GM18499 (cell line): ENCODE measurements at regions not wholly inside any gene's neighbourhood (a gene's known extent, or its start where the extent isn't known, plus 50 kb on each side); places are given as distances from the start of the nearest gene placed in this dataset.

Experiments
- ATAC-seq: cut with Tn5 transposase; IDR thresholded peaks from one replicate; pipeline ENCODE4 v1.9.1; 2021; ENCODE audit warnings: moderate number of reproducible peaks; ENCODE audit not compliant: insufficient read depth, unreplicated experiment

- no peak for ATAC-seq
Measured at GRCh38 chr16:59263955-59264354, 529.8 kb upstream of the GOT2 start.

GRCh38 chr16:59260892-59261291 is 526.8 kb upstream of the GOT2 start:
- no peak for ATAC-seq

GRCh38 chr16:59259950-59260319 is 525.8 kb upstream of the GOT2 start:
- ATAC-seq = no peak

GRCh38 chr16:59259074-59259949 is 525.2 kb upstream of the GOT2 start:
- ATAC-seq = no peak

GRCh38 chr16:59252317-59252716 is 518.2 kb upstream of the GOT2 start:
- ATAC-seq = no peak

- no peak for ATAC-seq
Measured at GRCh38 chr16:59249011-59249410, 514.9 kb upstream of the GOT2 start.

GRCh38 chr16:59242556-59242955 is 508.4 kb upstream of the GOT2 start:
- ATAC-seq = no peak

- ATAC-seq = no peak
Measured at GRCh38 chr16:59238246-59238645, 504.1 kb upstream of the GOT2 start.

GRCh38 chr16:59236804-59237458 is 502.8 kb upstream of the GOT2 start:
- no peak for ATAC-seq

- no peak for ATAC-seq
Measured at GRCh38 chr16:59224401-59224800, 490.3 kb upstream of the GOT2 start.

- ATAC-seq = no peak
Measured at GRCh38 chr16:59220011-59220410, 485.9 kb upstream of the GOT2 start.

GRCh38 chr16:59216291-59216690 is 482.2 kb upstream of the GOT2 start:
- no peak for ATAC-seq

- no peak for ATAC-seq
Measured at GRCh38 chr16:59214455-59214854, 480.3 kb upstream of the GOT2 start.

- ATAC-seq = no peak
Measured at GRCh38 chr16:59213952-59214351, 479.8 kb upstream of the GOT2 start.

GRCh38 chr16:59212492-59213024 is 478.4 kb upstream of the GOT2 start:
- no peak for ATAC-seq

- ATAC-seq = no peak
Measured at GRCh38 chr16:59210955-59211541, 476.9 kb upstream of the GOT2 start.

- ATAC-seq = no peak
Measured at GRCh38 chr16:59205403-59205802, 471.3 kb upstream of the GOT2 start.

GRCh38 chr16:59204589-59204988 is 470.5 kb upstream of the GOT2 start:
- ATAC-seq = no peak

- no peak for ATAC-seq
Measured at GRCh38 chr16:59202233-59202862, 468.2 kb upstream of the GOT2 start.

- ATAC-seq = no peak
Measured at GRCh38 chr16:59201821-59202220, 467.7 kb upstream of the GOT2 start.

GRCh38 chr16:59201160-59201559 is 467.0 kb upstream of the GOT2 start:
- ATAC-seq = no peak
